NCI-H2107 (cell line): ENCODE measurements at regions not wholly inside any gene's neighbourhood (a gene's known extent, or its start where the extent isn't known, plus 50 kb on each side); places are given as distances from the start of the nearest gene placed in this dataset.
"Not testable (repeated sequence)": the region's sequence is repeated elsewhere in the genome, so short reads cannot be mapped to it uniquely, and the experiment has no call there.

ENCODE experiments used
- DNase-seq: peaks from one replicate; lab custom pipeline; 2025; lab: John Stamatoyannopoulos, UW

DNA sequence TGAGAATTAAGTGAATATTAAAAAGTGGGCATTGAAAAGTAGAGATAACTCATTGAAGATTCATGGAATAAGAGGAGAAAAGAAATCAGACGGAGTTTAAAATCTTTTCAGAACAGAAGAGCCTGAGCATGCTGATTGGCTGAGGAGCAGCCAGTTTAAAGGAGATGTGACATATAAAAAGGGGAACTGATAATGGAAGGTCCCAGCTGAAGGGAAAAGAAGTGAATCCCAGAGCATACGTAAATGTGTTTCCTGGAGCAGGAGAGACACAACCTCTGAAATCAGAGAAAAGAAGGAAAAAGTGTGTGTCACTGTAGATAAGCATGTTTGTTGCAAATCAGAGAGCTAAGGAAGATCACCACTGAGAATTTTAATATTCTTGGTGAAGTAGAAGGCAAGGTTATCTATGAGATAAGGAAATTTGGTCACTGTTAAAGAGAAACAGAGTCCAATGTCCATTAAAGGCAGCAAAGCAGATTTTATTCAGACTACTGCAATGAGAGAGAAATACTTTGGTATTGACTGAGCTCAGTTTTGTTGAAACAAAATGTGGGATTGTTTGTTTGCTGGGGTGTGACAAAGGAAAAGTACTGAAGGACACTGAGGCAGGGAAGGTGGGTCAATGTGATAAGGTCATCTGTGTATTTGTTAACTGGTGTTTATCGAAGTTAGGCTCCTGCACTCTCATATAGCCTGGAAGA is 84.6 kb upstream of the WDR72 start:
- no peak for DNase-seq

DNA sequence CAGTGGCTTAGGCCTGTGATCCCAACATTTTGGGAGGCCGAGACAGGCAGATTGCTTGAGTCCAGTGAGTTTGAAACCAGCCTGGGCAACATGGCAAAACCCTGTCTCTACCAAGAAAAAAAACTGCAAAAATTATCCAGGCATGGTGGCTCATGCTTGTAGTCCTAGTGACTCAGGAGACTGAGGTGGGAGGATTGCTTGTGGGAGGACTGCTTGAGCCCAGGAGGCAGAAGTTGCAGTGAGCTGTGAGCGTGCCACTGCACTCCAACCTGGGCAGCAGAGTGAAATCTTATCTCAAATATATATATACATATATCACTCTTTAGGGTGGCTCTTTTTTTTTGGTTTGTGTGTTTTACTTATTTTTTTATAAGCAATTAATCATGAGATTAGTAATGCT is 83.7 kb upstream of the WDR72 start:
- no peak for DNase-seq

DNA sequence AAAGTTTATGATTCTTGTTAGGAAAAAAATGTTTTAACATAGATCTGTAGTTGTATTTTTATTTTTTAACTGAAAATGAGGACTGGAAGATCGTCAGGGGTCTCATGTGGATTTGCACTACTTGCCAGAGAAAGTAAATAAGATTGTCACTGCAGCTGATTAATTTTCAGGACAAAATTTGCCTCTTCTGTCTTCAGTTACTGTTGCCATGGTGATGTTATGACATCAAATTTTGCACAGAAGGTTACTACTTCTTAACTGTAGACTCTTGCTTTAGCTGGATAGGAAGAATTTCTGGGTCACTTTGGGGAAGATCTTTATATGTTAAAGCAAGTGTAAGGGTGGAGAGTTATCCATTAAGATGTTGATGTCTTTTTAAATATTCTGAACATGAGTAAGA is 82.2 kb upstream of the WDR72 start:
- no peak for DNase-seq

DNA sequence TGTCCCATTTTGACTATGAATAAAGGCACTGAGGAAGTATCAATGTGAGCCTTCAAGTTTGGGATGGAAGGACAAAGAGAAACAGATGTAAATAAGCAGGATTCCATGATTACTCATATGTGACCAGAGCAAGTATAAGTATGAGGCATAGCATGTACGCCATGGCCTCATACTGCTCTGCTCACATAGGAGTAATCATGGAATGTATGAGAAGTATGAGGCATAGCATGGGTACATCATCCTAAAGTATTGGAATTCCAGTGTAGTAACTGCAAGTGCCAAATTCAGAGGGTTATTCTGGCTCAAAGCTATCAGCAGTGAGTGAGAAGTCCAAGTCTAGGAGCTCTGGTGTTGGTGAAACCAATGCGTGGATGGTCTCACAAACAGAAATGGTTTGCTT is 81.2 kb upstream of the WDR72 start:
- no peak for DNase-seq

DNA sequence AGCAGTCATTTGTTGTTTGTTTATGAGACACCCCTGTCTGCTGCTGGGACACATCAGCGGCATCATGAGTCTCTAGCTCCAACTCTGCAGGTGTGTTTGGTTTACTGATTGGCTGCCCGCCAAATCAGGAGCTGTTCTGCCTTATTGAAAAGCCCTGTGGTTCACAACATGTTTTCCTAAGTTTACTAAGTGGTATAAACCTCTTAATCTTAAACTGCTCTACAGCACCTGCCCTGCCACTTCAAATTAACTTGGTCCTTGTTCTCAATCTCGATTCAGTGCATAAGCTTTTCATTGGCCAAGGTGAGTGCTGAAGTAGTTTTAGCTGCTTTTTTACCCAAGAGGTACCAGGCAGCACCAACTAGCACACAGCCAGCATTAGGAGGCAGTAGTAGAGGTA is 77.8 kb upstream of the WDR72 start:
- DNase-seq = peak; percentile 66

DNA sequence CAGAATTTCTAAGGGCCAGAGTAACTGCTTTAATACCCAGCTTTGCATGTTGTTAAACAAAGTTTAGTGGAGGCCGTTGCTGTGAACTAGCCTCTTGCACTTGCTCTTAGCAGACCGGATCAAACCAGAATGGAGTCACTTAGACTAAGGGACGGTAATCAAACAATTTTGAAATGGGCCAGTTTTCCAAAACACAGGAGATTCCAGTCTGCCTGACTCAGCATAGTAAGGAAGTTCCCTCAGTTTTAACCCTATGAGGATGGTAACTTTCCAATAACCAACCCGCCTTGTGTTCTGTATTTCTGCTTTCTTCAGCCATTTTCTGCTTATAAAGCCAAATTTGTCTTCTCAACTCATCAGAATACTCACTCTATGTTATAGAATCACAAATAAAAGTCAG is 77.2 kb upstream of the WDR72 start:
- DNase-seq = no peak

DNA sequence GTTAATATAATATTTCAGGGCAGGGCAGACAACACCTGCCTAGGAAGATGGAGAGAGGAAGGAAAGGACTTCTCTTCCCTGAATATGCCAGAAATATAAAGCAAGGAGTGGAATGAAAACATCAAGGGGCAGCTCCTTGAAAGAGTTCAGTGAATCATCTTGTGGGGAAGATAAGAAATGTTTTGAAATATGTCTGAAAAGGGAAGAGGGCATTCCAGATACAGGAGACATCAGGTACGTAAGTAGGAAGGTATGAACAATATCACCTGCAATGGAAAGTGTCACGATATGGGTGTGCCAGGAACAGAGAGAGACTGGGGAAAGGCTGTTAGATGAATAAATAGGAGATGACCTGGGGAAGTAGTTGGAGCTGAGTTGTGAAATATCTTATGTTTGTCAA is 75.8 kb upstream of the WDR72 start:
- DNase-seq = no peak

DNA sequence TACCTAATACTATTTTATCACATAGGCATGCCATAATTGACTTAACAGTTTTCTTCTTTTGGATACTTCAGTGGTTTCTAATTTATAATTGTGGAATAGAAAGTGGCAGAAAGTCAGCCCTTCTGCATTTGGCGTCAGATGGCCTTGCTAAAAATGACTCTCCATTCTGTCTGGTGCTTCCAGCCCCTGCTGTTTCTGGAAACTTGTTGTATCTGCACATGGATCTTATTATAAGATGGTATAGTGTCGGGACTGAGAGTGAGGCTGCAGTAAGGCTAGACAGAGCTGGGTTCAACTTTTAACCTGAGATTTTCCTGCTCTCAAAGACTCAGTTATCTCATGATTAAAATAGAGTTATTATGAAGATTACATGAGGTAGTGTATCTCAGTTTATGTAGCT is 74.8 kb upstream of the WDR72 start:
- DNase-seq = no peak

DNA sequence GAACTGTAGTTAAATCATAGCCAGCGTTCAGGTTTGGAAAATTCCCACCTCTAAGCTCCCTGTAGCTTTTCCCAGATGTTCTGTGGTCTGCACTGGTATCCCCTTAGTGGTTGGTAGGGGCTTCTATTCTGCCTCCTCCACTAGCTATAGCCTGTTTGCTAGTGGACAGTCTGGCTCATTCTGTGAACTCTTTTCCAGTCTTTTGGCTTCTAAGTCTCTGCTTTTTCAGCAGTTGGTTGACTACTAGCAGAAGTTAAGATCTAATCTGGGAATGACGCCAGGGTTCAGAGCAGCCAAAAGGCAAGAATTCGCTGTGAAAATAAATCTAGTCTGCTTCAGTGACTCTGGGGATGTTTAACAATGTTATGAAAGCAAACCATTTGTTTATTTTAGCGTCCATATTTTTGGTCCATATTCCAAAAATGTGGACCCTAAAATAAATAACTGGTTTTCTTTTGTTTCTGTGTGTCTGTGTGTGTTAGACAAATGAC is 73.7 kb upstream of the WDR72 start:
- DNase-seq = no peak

DNA sequence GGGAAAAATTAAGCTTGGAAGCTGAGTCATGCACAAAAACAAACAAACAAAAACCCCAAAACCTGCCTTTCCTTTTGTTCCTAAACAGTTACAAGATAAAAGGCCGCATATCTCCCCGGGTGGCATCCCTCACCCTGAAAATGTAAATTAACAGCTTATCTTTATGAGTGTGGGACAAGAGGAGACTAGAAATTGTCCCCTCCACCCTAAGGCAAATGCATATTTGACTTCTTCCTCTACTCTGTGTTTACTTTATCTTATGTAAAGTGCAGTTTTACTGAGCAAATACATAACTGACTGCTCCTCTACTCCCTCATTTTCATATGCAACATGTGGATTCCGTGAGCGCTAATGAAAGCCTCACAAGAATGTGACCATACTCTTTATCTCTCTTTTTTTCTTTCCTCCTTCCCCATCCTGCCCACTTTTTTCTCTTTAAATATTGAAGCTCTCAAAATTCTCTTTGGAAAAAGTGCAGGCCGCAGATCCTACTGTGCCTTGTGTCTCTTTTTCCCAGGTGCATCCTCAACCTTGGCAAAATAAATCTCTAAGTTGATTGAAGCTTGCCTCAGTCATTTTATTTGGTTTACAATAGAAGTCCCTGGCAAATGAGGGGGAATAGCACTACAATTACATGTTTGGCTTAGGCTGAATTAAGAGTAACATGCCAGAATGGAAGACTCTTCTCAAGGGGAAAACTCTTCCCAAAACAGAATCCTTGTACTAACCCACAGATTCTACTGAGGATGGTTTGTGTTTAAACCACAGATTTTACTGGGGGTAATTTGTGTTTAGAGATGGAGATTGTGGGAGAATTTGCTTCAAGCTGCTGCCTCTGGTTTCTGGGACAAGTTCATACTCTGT is 72.7 kb upstream of the WDR72 start:
- no peak for DNase-seq

DNA sequence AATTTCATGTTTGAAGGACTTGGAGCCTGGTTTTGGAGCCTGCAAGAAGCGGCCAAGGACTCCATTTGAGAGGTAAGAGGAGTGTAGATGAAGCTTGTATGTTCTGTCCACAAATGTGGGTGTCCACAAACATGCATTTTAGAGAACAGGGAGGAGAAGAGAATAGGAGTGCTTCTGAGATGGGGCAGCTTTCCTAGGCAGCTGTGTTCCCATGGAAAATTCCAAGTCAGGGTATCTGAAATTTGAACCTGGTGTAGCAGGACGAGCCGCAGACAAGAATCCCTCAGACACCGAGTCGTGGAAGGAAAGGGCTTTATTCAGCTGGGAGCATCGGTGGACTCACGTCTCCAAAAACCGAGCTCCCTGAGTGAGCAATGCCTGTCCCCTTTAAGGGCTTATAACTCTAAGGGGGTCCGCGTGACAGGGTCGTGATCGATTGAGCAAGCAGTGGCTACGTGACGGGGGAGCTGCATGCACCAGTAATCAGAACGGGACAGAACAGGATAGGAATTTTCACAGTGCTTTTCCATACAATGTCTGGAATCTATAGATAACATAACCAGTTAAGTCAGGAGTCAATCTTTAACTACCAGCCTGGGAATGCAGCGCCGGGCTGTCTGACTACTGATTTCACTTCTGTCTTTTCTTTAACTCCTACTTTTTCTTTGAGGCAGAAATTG is 71.4 kb upstream of the WDR72 start:
- no peak for DNase-seq

DNA sequence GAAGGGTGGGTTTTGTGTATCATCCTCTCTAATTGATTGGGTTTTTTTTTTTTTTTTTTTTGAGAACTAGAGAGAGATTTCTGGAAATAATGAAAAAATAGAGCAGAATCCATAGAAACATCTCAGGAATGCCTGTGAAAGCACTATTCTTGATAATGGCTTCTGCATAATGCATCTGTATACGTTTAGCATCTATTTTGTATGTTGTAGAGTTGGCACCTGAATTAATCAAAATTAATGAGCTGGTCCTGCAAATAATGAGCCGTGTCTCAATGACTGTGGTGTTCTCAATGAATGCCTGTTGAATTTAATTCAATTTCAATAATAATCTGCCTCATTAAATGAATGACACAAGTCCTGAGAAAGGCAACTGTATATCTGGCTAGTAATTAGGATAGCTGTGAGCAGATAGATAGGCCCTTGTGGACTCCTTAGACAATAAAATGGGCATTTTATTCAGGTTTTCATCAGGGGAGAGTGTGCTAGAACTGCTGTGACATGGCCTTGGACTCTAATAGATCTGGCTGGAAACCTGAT is 70.5 kb upstream of the WDR72 start:
- DNase-seq = no peak

DNA sequence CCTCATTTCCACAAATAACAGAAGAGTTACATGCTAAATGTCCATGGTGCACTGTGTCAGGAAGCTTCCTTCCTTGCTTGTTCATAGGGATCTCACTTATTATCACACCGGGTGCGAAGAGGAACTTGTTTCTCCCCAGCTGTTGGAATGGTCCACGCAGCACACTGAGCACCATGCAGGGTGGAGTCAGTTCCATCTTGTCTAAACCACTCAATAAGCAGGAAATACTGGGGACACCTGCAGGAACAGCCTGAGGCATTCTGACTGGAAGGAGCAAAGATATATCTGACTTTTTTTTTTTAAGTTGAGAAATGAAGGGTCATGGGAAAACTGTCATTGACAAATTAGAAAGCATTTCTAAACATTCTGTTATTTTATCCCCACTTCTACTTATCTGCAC is 70.0 kb upstream of the WDR72 start:
- DNase-seq = no peak

DNA sequence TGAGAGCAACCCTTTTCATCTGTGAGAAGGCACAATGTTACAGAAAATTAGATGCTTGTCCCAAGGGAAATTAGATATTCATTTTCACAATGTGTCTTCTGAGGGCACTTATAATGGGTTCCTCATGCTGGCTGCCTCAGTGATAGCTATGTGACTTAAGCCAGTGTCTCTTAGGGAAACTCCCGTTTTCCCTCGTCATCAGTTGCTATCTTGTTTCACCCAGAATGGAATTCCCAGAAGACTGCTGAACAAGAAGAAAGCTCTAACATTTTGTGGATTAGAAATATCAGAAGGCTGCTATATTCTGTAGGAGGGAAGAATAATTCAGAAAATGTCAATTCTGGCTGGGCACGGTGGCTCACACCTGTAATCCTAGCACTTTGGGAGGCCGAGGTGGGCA is 67.9 kb upstream of the WDR72 start:
- no peak for DNase-seq

DNA sequence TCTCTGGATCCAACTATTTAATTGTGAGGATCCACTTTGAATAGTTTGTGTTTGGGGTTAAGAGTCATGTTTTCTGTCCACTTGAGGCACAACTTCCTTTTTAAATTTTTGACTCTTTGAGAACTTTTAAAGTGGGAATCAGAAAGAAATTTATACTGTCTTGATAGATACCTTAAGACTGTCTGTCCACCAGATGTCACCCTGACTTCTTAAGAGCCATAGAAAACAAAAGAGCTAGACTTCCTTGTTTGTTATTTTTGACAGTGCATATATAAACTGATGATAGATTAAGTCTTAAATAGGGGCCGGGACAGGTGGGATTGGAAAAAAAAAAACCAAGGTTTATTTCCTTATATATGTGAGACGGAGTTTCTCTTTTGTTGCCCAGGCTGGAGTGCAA is 52.1 kb upstream of the WDR72 start:
- DNase-seq = no peak

DNA sequence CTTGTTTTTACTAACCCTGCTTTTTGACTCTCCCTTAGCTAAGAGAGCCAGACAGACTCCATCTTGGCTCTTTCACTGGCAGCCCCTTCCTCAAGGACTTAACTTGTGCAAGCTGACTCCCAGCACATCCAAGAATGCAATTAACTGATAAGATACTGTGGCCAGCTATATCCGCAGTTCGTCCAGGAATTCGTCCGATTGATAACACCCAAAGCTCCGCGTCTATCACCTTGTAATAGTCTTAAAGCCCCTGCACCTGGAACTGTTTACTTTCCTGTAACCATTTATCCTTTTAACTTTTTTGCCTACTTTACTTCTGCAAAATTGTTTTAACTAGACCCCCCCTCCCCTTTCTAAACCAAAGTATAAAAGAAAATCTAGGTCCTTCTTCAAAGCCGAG is 50.8 kb upstream of the WDR72 start:
- not testable (repeated sequence) for DNase-seq
